Erythroblast (primary cell): ENCODE measurements at regions not wholly inside any gene's neighbourhood (a gene's known extent, or its start where the extent isn't known, plus 50 kb on each side); places are given as distances from the start of the nearest gene placed in this dataset.

Experiments used
- GATA1 ChIP-seq: IDR thresholded peaks from 2 replicates; pipeline ENCODE4 v1.6.1; 2011; ENCODE audit warnings: low read depth, mild to moderate bottlenecking, control low read depth, low read length, moderate library complexity
- POLR2A ChIP-seq: IDR thresholded peaks from 2 replicates; pipeline ENCODE4 v1.6.1; 2011; ENCODE audit warnings: mild to moderate bottlenecking, low read length

GRCh38 chr3:72171463-72171881 is 386.5 kb upstream of the PROK2 start:
- TF ChIP-seq POLR2A, result no peak
- TF ChIP-seq GATA1, result no peak
